GM12878 (cell line): ENCODE measurements at regions not wholly inside any gene's neighbourhood (a gene's known extent, or its start where the extent isn't known, plus 50 kb on each side); places are given as distances from the start of the nearest gene placed in this dataset.

ENCODE experiments used
- CTCF ChIP-seq, 3 experiments: IDR thresholded peaks in 2 of 3; conservative IDR thresholded peaks in 1 of 3; 2 replicates each; pipeline ENCODE4 v1.5.1; 2011; ENCODE audit warnings: low read depth in 3 of 3, low read length in 3 of 3, mild to moderate bottlenecking in 3 of 3, control low read depth in 2 of 3, moderate library complexity in 2 of 3, inconsistent platforms in 1 of 3, mixed read lengths in 1 of 3; ENCODE audit not compliant: control insufficient read depth in 2 of 3, insufficient read depth in 1 of 3; ENCODE audit errors: extremely low read depth in 1 of 3
- HDAC2 ChIP-seq: fragments of 200-600 bp; sonication (generic); IDR thresholded peaks from 2 replicates; pipeline ENCODE4 v1.6.1; 2017
- POLR2A ChIP-seq: IDR thresholded peaks from 2 replicates; pipeline ENCODE4 v1.6.1; 2011; ENCODE audit warnings: low read depth, mild to moderate bottlenecking, low read length
- RAD21 ChIP-seq: IDR thresholded peaks from 2 replicates; pipeline ENCODE4 v1.6.1; 2011; ENCODE audit warnings: mild to moderate bottlenecking, low read depth, low read length, moderate library complexity; ENCODE audit not compliant: insufficient read depth

GRCh38 chrX:35680940-35681346, 117.2 kb upstream of the MAGEB16 start:
- TF ChIP-seq CTCF (IDR thresholded peaks at IDR 0.05 in 2 of 3, conservative IDR thresholded peaks at IDR 0.05 in 1 of 3; ENCODE audit: control insufficient read depth in 2 of 3, extremely low read depth in 1 of 3, insufficient read depth in 1 of 3, low read depth in 3 of 3, low read length in 3 of 3) = no peak
- TF ChIP-seq RAD21 = no peak
- TF ChIP-seq POLR2A = no peak
- TF ChIP-seq HDAC2 = no peak
